Mesenchymal stem cell (in vitro differentiated cells and primary cell): ENCODE measurements at regions not wholly inside any gene's neighbourhood (a gene's known extent, or its start where the extent isn't known, plus 50 kb on each side); places are given as distances from the start of the nearest gene placed in this dataset.
"Not testable (repeated sequence)": the region's sequence is repeated elsewhere in the genome, so short reads cannot be mapped to it uniquely, and the experiment has no call there.

Source experiments
- DNase-seq: peaks from one replicate; pipeline ENCODE4 v3.0.0-alpha.2; 2013
- H2AFZ ChIP-seq: one replicate; pipeline ENCODE4 v1.6.1; 2013; ENCODE audit warnings: low read depth, mild to moderate bottlenecking, control low read depth, inconsistent platforms, low read length, moderate library complexity
- H2AK5ac ChIP-seq: 2 replicates; pipeline ENCODE4 v1.6.1; 2013; ENCODE audit warnings: low read length, moderate library complexity, mild to moderate bottlenecking, inconsistent platforms; ENCODE audit not compliant: severe bottlenecking
- H2BK120ac ChIP-seq: one replicate; pipeline ENCODE4 v1.6.1; 2013; ENCODE audit warnings: low read depth, mild to moderate bottlenecking, inconsistent platforms, low read length, moderate library complexity
- H2BK12ac ChIP-seq, 2 experiments: one replicate each; pipeline ENCODE4 v1.6.1; 2013; ENCODE audit warnings: inconsistent platforms in 2 of 2, low read length in 2 of 2, mild to moderate bottlenecking in 2 of 2, moderate library complexity in 2 of 2, control low read depth in 1 of 2
- H2BK15ac ChIP-seq: one replicate; pipeline ENCODE4 v1.6.1; 2013; ENCODE audit warnings: mild to moderate bottlenecking, low read depth, inconsistent platforms; ENCODE audit not compliant: poor library complexity, severe bottlenecking
- H2BK5ac ChIP-seq: 2 replicates; pipeline ENCODE4 v1.6.1; 2013; ENCODE audit warnings: low read depth, mild to moderate bottlenecking, low read length, control low read depth, inconsistent platforms; ENCODE audit not compliant: poor library complexity, severe bottlenecking
- H3K14ac ChIP-seq, 2 experiments: one replicate each; pipeline ENCODE4 v1.6.1; 2013; ENCODE audit warnings: inconsistent platforms in 2 of 2, low read length in 2 of 2, control low read depth in 1 of 2, mild to moderate bottlenecking in 1 of 2, moderate library complexity in 1 of 2
- H3K18ac ChIP-seq, 2 experiments: one replicate each; pipeline ENCODE4 v1.6.1; 2013; ENCODE audit warnings: inconsistent platforms in 2 of 2, low read length in 2 of 2, control low read depth in 1 of 2, low read depth in 1 of 2, mild to moderate bottlenecking in 1 of 2
- H3K23ac ChIP-seq, 2 experiments: one replicate each; pipeline ENCODE4 v1.6.1; 2013; ENCODE audit warnings: inconsistent platforms in 2 of 2, low read length in 2 of 2, mild to moderate bottlenecking in 2 of 2, moderate library complexity in 2 of 2, control low read depth in 1 of 2
- H3K27ac ChIP-seq: 2 replicates; pipeline ENCODE4 v1.5.1; 2013; ENCODE audit warnings: mild to moderate bottlenecking, moderate library complexity, low read length, control low read depth, inconsistent platforms; ENCODE audit not compliant: poor library complexity, severe bottlenecking
- H3K27me3 ChIP-seq, 2 experiments: 2 replicates each; pipeline versions ENCODE4 v1.6.1 to v1.7.0; 2013; ENCODE audit warnings: low read length in 2 of 2, mild to moderate bottlenecking in 2 of 2, moderate library complexity in 2 of 2, control low read depth in 1 of 2, inconsistent platforms in 1 of 2; ENCODE audit not compliant: control insufficient read depth in 1 of 2, insufficient read depth in 1 of 2
- H3K36me3 ChIP-seq, 2 experiments: 2 replicates each; pipeline versions ENCODE4 v1.6.1 to v1.7.0; 2013; ENCODE audit warnings: low read length in 2 of 2, control low read depth in 1 of 2, inconsistent platforms in 1 of 2, low read depth in 1 of 2, mild to moderate bottlenecking in 1 of 2; ENCODE audit not compliant: insufficient read depth in 2 of 2, control insufficient read depth in 1 of 2
- H3K4ac ChIP-seq, 2 experiments: one replicate each; pipeline ENCODE4 v1.6.1; 2013; ENCODE audit warnings: inconsistent platforms in 2 of 2, low read length in 2 of 2, mild to moderate bottlenecking in 2 of 2, moderate library complexity in 2 of 2, control low read depth in 1 of 2, low read depth in 1 of 2
- H3K4me1 ChIP-seq: 2 replicates; pipeline ENCODE4 v1.6.1; 2013; ENCODE audit warnings: low read depth, low read length, control low read depth; ENCODE audit not compliant: control insufficient read depth, insufficient read depth
- H3K4me2 ChIP-seq: 2 replicates; pipeline ENCODE4 v1.6.1; 2013; ENCODE audit warnings: low read length, mild to moderate bottlenecking, inconsistent platforms; ENCODE audit not compliant: poor library complexity, severe bottlenecking
- H3K4me3 ChIP-seq, 2 experiments: 2 replicates each; pipeline versions ENCODE4 v1.5.1 to v1.7.0; 2013; ENCODE audit warnings: low read length in 2 of 2, mild to moderate bottlenecking in 2 of 2, control low read depth in 1 of 2, low read depth in 1 of 2; ENCODE audit not compliant: insufficient read depth in 1 of 2
- H3K79me1 ChIP-seq: replicated peaks from 2 replicates; pipeline ENCODE4 v1.6.1; 2013; ENCODE audit warnings: mild to moderate bottlenecking, control low read depth, low read length, inconsistent platforms; ENCODE audit not compliant: poor library complexity, severe bottlenecking
- H3K9ac ChIP-seq: 2 replicates; pipeline ENCODE4 v1.7.0; 2013; ENCODE audit warnings: mild to moderate bottlenecking, low read length, moderate library complexity
- H3K9me3 ChIP-seq: 2 replicates; pipeline ENCODE4 v1.7.0; 2013; ENCODE audit warnings: mild to moderate bottlenecking, low read length; ENCODE audit not compliant: control insufficient read depth
- H4K8ac ChIP-seq: one replicate; pipeline ENCODE4 v1.6.1; 2013; ENCODE audit warnings: inconsistent platforms, mild to moderate bottlenecking, low read length, moderate library complexity
- H4K91ac ChIP-seq: one replicate; pipeline ENCODE4 v1.6.1; 2013; ENCODE audit warnings: mild to moderate bottlenecking, low read length, inconsistent platforms
- WGBS: methylation state at CpG from one replicate; pipeline ENCODE4 v1.1.7; 2013; ENCODE audit warnings: mixed read lengths; 5-methylcytosine and 5-hydroxymethylcytosine counted together

DNA sequence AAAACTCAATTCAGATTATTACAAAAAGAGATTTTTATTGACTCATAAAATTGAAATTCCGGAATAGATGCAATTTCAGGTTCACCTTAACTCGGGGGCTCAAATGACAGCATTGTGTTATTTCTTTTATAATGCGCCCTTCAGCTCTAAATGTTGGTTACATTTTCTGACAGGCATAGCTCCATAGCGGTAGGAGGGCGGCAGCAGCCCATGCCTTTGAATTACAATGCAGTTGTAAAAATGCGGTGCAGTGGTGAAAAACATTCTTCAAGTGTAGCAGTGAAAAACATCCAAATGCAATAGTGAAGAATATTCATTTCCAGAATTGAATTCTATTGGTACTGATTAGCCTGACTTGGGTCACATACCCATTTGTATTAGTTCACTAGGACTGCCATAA lies 215.3 kb upstream of the PKP2 start:
- H3K18ac ChIP-seq, result no peak overlapping the region
- no peak for DNase-seq
- no peak overlapping the region for H2AFZ ChIP-seq
- no peaks in the 10 kb centered on the region for H3K79me1 ChIP-seq
- H2BK12ac ChIP-seq, result no peak overlapping the region
- H4K91ac ChIP-seq, result no peak overlapping the region
- H2AK5ac ChIP-seq, result no peak overlapping the region
- no peaks in the 10 kb centered on the region for H3K9me3 ChIP-seq
- H3K4me2 ChIP-seq, result no peak overlapping the region
- no peak overlapping the region for H3K14ac ChIP-seq
- H2BK5ac ChIP-seq, result no peak overlapping the region
- no peak overlapping the region for H2BK15ac ChIP-seq
- no peaks in the 10 kb centered on the region for H3K27me3 ChIP-seq
- no peak overlapping the region for H3K23ac ChIP-seq
- no peak overlapping the region for H4K8ac ChIP-seq
- H3K36me3 ChIP-seq, result no peaks in the 10 kb centered on the region
- 61% methylated on average over 6 of the region's 6 CpGs for WGBS
- no peaks in the 10 kb centered on the region for H3K4me1 ChIP-seq
- no peak overlapping the region for H3K27ac ChIP-seq
- no peak overlapping the region for H3K4ac ChIP-seq
- H2BK120ac ChIP-seq, result no peak overlapping the region
- H3K4me3 ChIP-seq, result no peak overlapping the region
- no peak overlapping the region for H3K9ac ChIP-seq

DNA sequence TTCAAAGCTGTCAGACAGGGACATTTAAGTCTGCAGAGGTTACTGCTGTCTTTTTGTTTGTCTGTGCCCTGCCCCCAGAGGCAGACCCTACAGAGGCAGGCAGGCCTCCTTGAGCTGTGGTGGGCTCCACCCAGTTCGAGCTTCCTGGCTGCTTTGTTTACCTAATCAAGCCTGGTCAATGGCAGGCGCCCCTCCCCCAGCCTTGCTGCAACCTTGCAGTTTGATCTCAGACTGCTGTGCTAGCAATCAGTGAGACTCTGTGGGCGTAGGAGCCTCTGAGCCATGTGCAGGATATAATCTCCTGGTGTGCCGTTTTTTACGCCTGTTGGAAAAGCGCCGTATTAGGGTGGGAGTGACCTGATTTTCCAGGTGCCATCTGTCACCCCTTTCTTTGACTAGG lies 211.2 kb upstream of the PKP2 start:
- not testable (repeated sequence) for H3K4me1 ChIP-seq, H3K4me2 ChIP-seq, H3K14ac ChIP-seq, H2AFZ ChIP-seq, H2BK12ac ChIP-seq, H2BK120ac ChIP-seq, H4K91ac ChIP-seq, H3K79me1 ChIP-seq, H4K8ac ChIP-seq, H3K4ac ChIP-seq, H3K36me3 ChIP-seq, H2AK5ac ChIP-seq, H3K27ac ChIP-seq, H3K27me3 ChIP-seq, H2BK15ac ChIP-seq, H2BK5ac ChIP-seq, H3K18ac ChIP-seq, H3K9me3 ChIP-seq, H3K4me3 ChIP-seq, DNase-seq, H3K23ac ChIP-seq, H3K9ac ChIP-seq
- 76% methylated on average over 7 of the region's 7 CpGs for WGBS

GRCh38 chr12:33093534-33093933 lies 197.0 kb upstream of the PKP2 start:
- Histone ChIP-seq H3K27me3 (no peaks in the 10 kb centered on the region), H3K4me2 (no peak overlapping the region), H3K4ac (no peak overlapping the region), H4K8ac (no peak overlapping the region), H3K18ac (no peak overlapping the region), H2AK5ac (no peak overlapping the region), H3K27ac (no peak overlapping the region), H3K79me1 (no peaks in the 10 kb centered on the region), H3K4me3 (no peak overlapping the region), H3K4me1 (no peaks in the 10 kb centered on the region), H4K91ac (no peak overlapping the region), H2BK15ac (no peak overlapping the region), H3K9me3 (no peaks in the 10 kb centered on the region), H2AFZ (no peak overlapping the region), H2BK120ac (no peak overlapping the region), H3K14ac (no peak overlapping the region), H3K9ac (no peak overlapping the region), H3K23ac (no peak overlapping the region), H3K36me3 (no peaks in the 10 kb centered on the region), H2BK12ac (no peak overlapping the region), H2BK5ac (no peak overlapping the region)
- 63% methylated on average over 2 of the region's 2 CpGs for WGBS
- no peak for DNase-seq

DNA sequence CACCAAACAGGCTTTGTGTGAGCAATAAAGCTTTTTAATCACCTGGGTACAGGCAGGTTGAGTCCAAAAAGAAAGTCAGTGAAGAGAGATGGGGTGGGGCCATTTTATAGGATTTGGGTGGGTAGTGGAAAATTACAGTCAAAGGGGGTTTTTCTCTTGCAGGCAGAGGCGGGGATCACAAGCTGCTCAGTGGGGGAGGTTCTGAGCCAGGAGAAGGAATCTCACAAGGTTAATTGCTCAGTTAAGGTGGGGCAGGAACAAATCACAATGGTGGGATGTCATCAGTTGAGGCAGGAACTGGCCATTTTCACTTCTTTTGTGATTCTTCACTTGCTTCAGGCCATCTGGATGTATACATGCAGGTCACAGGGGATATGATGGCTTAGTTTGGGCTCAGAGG lies 191.3 kb upstream of the PKP2 start:
- H3K9me3 ChIP-seq, H2AK5ac ChIP-seq, H3K14ac ChIP-seq, H3K79me1 ChIP-seq, H3K27me3 ChIP-seq, H3K36me3 ChIP-seq, H3K18ac ChIP-seq, H3K4me2 ChIP-seq, H2BK5ac ChIP-seq, H3K4me1 ChIP-seq, H3K4ac ChIP-seq, H2BK15ac ChIP-seq, H4K91ac ChIP-seq, DNase-seq, H2AFZ ChIP-seq, H2BK12ac ChIP-seq, H4K8ac ChIP-seq, H3K27ac ChIP-seq, H3K4me3 ChIP-seq, H2BK120ac ChIP-seq, H3K9ac ChIP-seq, H3K23ac ChIP-seq: not testable (repeated sequence)
- whole genome bisulfite sequencing, result 88% methylated on average over 1 of the region's 1 CpG
